Endothelial cell of umbilical vein (primary cell): ENCODE measurements at regions not wholly inside any gene's neighbourhood (a gene's known extent, or its start where the extent isn't known, plus 50 kb on each side); places are given as distances from the start of the nearest gene placed in this dataset.

Experiments used
- BruUV-seq: library from RNA; stranded (reverse); fragments of 400-500 nt; replicated peaks from 2 replicates; lab custom pipeline; 2021; lab: Mats Ljungman, UMichigan
- CTCF ChIA-PET: fragments of 300-600, 350-600 bp; sonication (Branson Sonifier 250); formaldehyde crosslinking; loops from one replicate; lab custom pipeline; 2021; ENCODE audit warnings: antibody characterized with exemption, inconsistent platforms; lab: Charles Lee
- POLR2A ChIA-PET: fragments of 300-600, 350-600 bp; sonication (Branson Sonifier 250); formaldehyde crosslinking; loops from one replicate; lab custom pipeline; 2021; ENCODE audit warnings: antibody characterized with exemption, inconsistent platforms; lab: Charles Lee
- DNase-seq: peaks from one replicate; pipeline ENCODE4 v3.0.0-alpha.2; 2011; ENCODE audit warnings: low read depth, low spot score
- FAIRE-seq: peaks from 2 replicates; lab custom pipeline; 2011; peaks lifted over from hg19 to GRCh38; lab: Jason Lieb, UNC
- H2AFZ ChIP-seq: 2 replicates; pipeline ENCODE4 v1.6.0; 2012; ENCODE audit warnings: low read depth, low read length, control low read depth, inconsistent platforms
- H3K27ac ChIP-seq: 2 replicates; pipeline ENCODE4 v1.5.1; 2011; ENCODE audit warnings: low read depth, mild to moderate bottlenecking, control low read depth, low read length, moderate library complexity; ENCODE audit not compliant: insufficient read depth
- H3K27me3 ChIP-seq, 2 experiments: 2 replicates each; pipeline versions ENCODE4 v1.6.0 to v1.6.1; 2011; ENCODE audit warnings: low read length in 2 of 2, mixed read lengths in 1 of 2; ENCODE audit not compliant: control insufficient read depth in 2 of 2, insufficient read depth in 2 of 2
- H3K36me3 ChIP-seq, 2 experiments: 2 replicates in 1 of 2; 3 replicates in 1 of 2; pipeline ENCODE4 v1.5.1; 2011; ENCODE audit warnings: low read length in 2 of 2, mild to moderate bottlenecking in 1 of 2, moderate library complexity in 1 of 2; ENCODE audit not compliant: control insufficient read depth in 2 of 2, insufficient read depth in 2 of 2; ENCODE audit errors: extremely low read depth in 1 of 2
- H3K4me1 ChIP-seq: 3 replicates; pipeline ENCODE4 v1.5.1; 2011; ENCODE audit warnings: mild to moderate bottlenecking, low read length; ENCODE audit not compliant: control insufficient read depth, insufficient read depth; ENCODE audit errors: extremely low read depth
- H3K4me2 ChIP-seq: 2 replicates; pipeline ENCODE4 v1.6.1; 2011; ENCODE audit warnings: low read length, control low read depth, mixed read lengths; ENCODE audit not compliant: insufficient read depth
- H3K4me3 ChIP-seq, 3 experiments: fragments of 200-600 bp in 1 of 3; sonication (generic), shearing (Covaris generic) in 1 of 3; replicated peaks in 1 of 3; 2 replicates each; pipeline ENCODE4 v1.5.1; 2011 to 2016; ENCODE audit warnings: control low read depth in 3 of 3, low read length in 3 of 3, mild to moderate bottlenecking in 2 of 3, inconsistent platforms in 1 of 3, low read depth in 1 of 3, moderate library complexity in 1 of 3; ENCODE audit not compliant: insufficient read depth in 1 of 3
- H3K79me2 ChIP-seq: 2 replicates; pipeline ENCODE4 v1.6.0; 2012; ENCODE audit warnings: low read length, inconsistent platforms; ENCODE audit not compliant: control insufficient read depth, insufficient read depth
- H3K9ac ChIP-seq: replicated peaks from 2 replicates; pipeline ENCODE3; 2011; ENCODE audit warnings: low read length, control low read depth; ENCODE audit not compliant: insufficient read depth; ENCODE audit errors: extremely low read depth
- H3K9me1 ChIP-seq: replicated peaks from 3 replicates; pipeline ENCODE4 v1.6.0; 2011; ENCODE audit warnings: mild to moderate bottlenecking, low read length; ENCODE audit not compliant: control insufficient read depth, insufficient read depth; ENCODE audit errors: extremely low read depth
- H3K9me3 ChIP-seq: replicated peaks from 2 replicates; pipeline ENCODE4 v1.5.1; 2012; ENCODE audit warnings: low read length, inconsistent platforms; ENCODE audit not compliant: control insufficient read depth, insufficient read depth
- H4K20me1 ChIP-seq: replicated peaks from 2 replicates; pipeline ENCODE3; 2011; ENCODE audit warnings: mild to moderate bottlenecking, low read length; ENCODE audit not compliant: control insufficient read depth, insufficient read depth; ENCODE audit errors: extremely low read depth
- CTCF ChIP-seq, 2 donors: IDR thresholded peaks; 1 replicate in 1 of 2; 2 replicates in 1 of 2; pipeline ENCODE4 v1.5.1; 2011; ENCODE audit warnings: low read length in 2 of 2, mild to moderate bottlenecking in 2 of 2, moderate library complexity in 2 of 2, control low read depth in 1 of 2, inconsistent platforms in 1 of 2, low read depth in 1 of 2; ENCODE audit not compliant: insufficient read depth in 1 of 2; ENCODE audit errors: extremely low read depth in 1 of 2
- EZH2 ChIP-seq: IDR thresholded peaks from 2 replicates; pipeline ENCODE4 v1.6.1; 2012; ENCODE audit warnings: borderline replicate concordance, low read depth, mild to moderate bottlenecking, moderate library complexity, low read length, inconsistent platforms; ENCODE audit not compliant: severe bottlenecking
- FOS ChIP-seq: IDR thresholded peaks from 2 replicates; pipeline ENCODE4 v1.6.1; 2011; ENCODE audit warnings: mild to moderate bottlenecking, low read length, moderate library complexity, borderline replicate concordance; ENCODE audit not compliant: insufficient read depth
- GATA2 ChIP-seq: IDR thresholded peaks from 2 replicates; pipeline ENCODE4 v1.7.0; 2011; ENCODE audit warnings: low read depth, mild to moderate bottlenecking, moderate library complexity, mixed read lengths, low read length; ENCODE audit not compliant: insufficient read length, insufficient read depth
- JUN ChIP-seq: IDR thresholded peaks from 2 replicates; pipeline ENCODE4 v1.6.1; 2011; ENCODE audit warnings: borderline replicate concordance, low read depth; ENCODE audit not compliant: insufficient read length, insufficient read depth
- MAX ChIP-seq: IDR thresholded peaks from 2 replicates; pipeline ENCODE4 v1.6.1; 2011; ENCODE audit not compliant: insufficient read depth, insufficient read length
- MYC ChIP-seq: IDR thresholded peaks from one replicate; pipeline ENCODE4 v1.6.1; 2011; ENCODE audit warnings: mild to moderate bottlenecking, low read depth, low read length
- POLR2A ChIP-seq: IDR thresholded peaks from 2 replicates; pipeline ENCODE4 v1.6.1; 2012; ENCODE audit warnings: low read depth, mild to moderate bottlenecking, control low read depth, low read length
- POLR2AphosphoS5 ChIP-seq: IDR thresholded peaks from 2 replicates; pipeline ENCODE4 v1.6.1; 2012; ENCODE audit warnings: low read depth, mild to moderate bottlenecking, control low read depth, low read length, moderate library complexity; ENCODE audit not compliant: insufficient read depth
- dilution Hi-C: fragments of 300-500 bp; cut with MboI; formaldehyde crosslinking; loops from one replicate; pipeline ENCODE4 v1.15.0; 2019; ENCODE audit warnings: low sequenced_read_pairs; ENCODE audit not compliant: extremely low pct_ligation_motif_present
- intact Hi-C: fragments of 100-400 bp; cut with micrococcal nuclease; formaldehyde crosslinking; loops from one replicate; pipeline ENCODE4 v1.10.0; 2022

- Histone ChIP-seq H4K20me1 (no peaks in the 10 kb centered on the region), H3K9me1 (no peaks in the 10 kb centered on the region), H3K9me3 (no peaks in the 10 kb centered on the region), H3K27me3 (no peaks in the 10 kb centered on the region), H3K4me2 (no peak overlapping the region), H3K9ac (no peak overlapping the region), H3K36me3 (no peaks in the 10 kb centered on the region), H3K27ac (no peak overlapping the region), H3K4me1 (no peaks in the 10 kb centered on the region), H3K4me3 (no peak overlapping the region), H2AFZ (no peak overlapping the region), H3K79me2 (no peaks in the 10 kb centered on the region)
- FAIRE-seq (no peak), DNase-seq (no peak)
- TF ChIP-seq EZH2 (no peak), FOS (no peak), MAX (no peak), JUN (no peak), GATA2 (no peak), POLR2AphosphoS5 (no peak), CTCF (IDR thresholded peaks at IDR 0.05; ENCODE audit: extremely low read depth in 1 of 2, insufficient read depth in 1 of 2, low read depth in 1 of 2, low read length in 2 of 2) (no peak), MYC (no peak), POLR2A (no peak)
- no TSS peak for BruUV-seq
- CTCF ChIA-PET, result interaction anchor here (0.9 kb wide), 1 partner anchor 11 kb away, joined by 3 read pairs; no protein-coding TSS in a partner anchor
- dilution Hi-C loops, result no loop called here
- intact Hi-C loops, result no loop called here
- POLR2A ChIA-PET, result no interaction called here
Observed at GRCh38 chr1:82065916-82066315, 265.2 kb downstream of the ADGRL2 start.
